Endodermal cell (in vitro differentiated cells): ENCODE measurements at regions not wholly inside any gene's neighbourhood (a gene's known extent, or its start where the extent isn't known, plus 50 kb on each side); places are given as distances from the start of the nearest gene placed in this dataset.
A peak's percentile ranks its signal among the peaks of the same experiment; 100 is the strongest.

Source experiments
- DNase-seq: peaks from one replicate; pipeline ENCODE4 v3.0.0-alpha.2; 2017
- H3K27ac ChIP-seq: 2 replicates; pipeline ENCODE4 v1.5.1; 2013; ENCODE audit warnings: mild to moderate bottlenecking, low read depth, low read length, moderate library complexity
- H3K27me3 ChIP-seq: 2 replicates; pipeline ENCODE4 v1.6.1; 2013; ENCODE audit warnings: mild to moderate bottlenecking, low read length, moderate library complexity; ENCODE audit not compliant: insufficient read depth, control insufficient read depth, poor library complexity, severe bottlenecking
- H3K36me3 ChIP-seq: 2 replicates; pipeline ENCODE4 v1.7.0; 2013; ENCODE audit warnings: mild to moderate bottlenecking, low read length, moderate library complexity; ENCODE audit not compliant: control insufficient read depth, insufficient read depth
- H3K4me1 ChIP-seq: one replicate; pipeline ENCODE4 v1.7.0; 2013; ENCODE audit warnings: low read length; ENCODE audit not compliant: control insufficient read depth, insufficient read depth
- H3K4me3 ChIP-seq: 2 replicates; pipeline ENCODE4 v1.5.1; 2013; ENCODE audit warnings: mild to moderate bottlenecking, low read length, moderate library complexity
- H3K9ac ChIP-seq: 2 replicates; pipeline ENCODE4 v1.6.1; 2013; ENCODE audit warnings: mild to moderate bottlenecking, low read length, moderate library complexity; ENCODE audit not compliant: poor library complexity, severe bottlenecking; ENCODE audit errors: extremely low read depth
- H3K9me3 ChIP-seq: 2 replicates; pipeline ENCODE4 v1.6.1; 2013; ENCODE audit warnings: mild to moderate bottlenecking, low read length, moderate library complexity; ENCODE audit not compliant: control insufficient read depth
- H3K27ac Mint-ChIP-seq: 2 replicates; pipeline ENCODE4 v1.8.0; 2020; ENCODE audit warnings: mixed read lengths
- H3K27me3 Mint-ChIP-seq: 2 replicates; pipeline ENCODE4 v1.8.0; 2021; ENCODE audit warnings: mild to moderate bottlenecking, mixed read lengths; ENCODE audit not compliant: insufficient read depth
- H3K36me3 Mint-ChIP-seq: 2 replicates; pipeline ENCODE4 v1.8.0; 2020; ENCODE audit warnings: low read depth, mixed read lengths
- H3K4me1 Mint-ChIP-seq: 2 replicates; pipeline ENCODE4 v1.8.0; 2020; ENCODE audit warnings: mixed read lengths
- H3K4me3 Mint-ChIP-seq: 2 replicates; pipeline ENCODE4 v1.8.0; 2020; ENCODE audit warnings: mild to moderate bottlenecking, moderate library complexity, mixed read lengths
- H3K9me3 Mint-ChIP-seq: 2 replicates; pipeline ENCODE4 v1.8.0; 2020; ENCODE audit warnings: mild to moderate bottlenecking, mixed read lengths
- WGBS, 2 experiments: methylation state at CpG; one replicate each; pipeline versions ENCODE4 v1.1.5 to v1.1.7; 2013; ENCODE audit warnings: missing lambda C conversion rate in 2 of 2, mixed read lengths in 1 of 2; ENCODE audit not compliant: insufficient coverage in 1 of 2, insufficient read length in 1 of 2; 5-methylcytosine and 5-hydroxymethylcytosine counted together
- TF ChIP-seq, protein P1 (sequence below): fragments of 200-600 bp; sonication (generic); conservative IDR thresholded peaks from 2 replicates; pipeline ENCODE4 v1.5.0; 2021; ENCODE audit warnings: antibody characterized with exemption, mild to moderate bottlenecking

DNA sequence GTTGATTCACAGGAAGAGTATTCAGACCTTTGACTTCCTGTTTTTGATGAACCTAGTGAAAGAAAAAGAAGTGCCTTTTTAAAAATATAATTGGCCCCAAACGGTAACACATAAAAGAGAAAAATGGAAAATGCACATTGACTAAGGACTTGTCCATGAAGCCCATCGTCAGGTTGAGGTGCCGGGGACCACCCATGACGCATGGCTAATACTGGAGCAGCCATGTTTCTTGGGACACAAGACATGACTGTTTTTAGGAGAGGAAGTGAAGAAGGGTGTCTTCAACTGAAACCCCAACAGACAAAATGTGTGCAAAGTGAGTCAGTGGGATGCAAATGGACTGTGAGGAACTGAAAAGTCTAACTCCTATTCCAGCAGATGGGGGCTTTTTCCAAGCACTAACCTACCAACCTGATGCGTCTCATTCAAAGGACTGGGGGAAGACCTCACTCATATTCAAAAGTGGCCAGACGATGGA, 459.4 kb downstream of the FOXO1 start:
- H3K27ac Mint-ChIP-seq, result no peak overlapping the region
- no peaks in the 10 kb centered on the region for H3K36me3 Mint-ChIP-seq
- peaks cover 13% of the 10 kb centered on the region for H3K27me3 Mint-ChIP-seq
- no peak overlapping the region for H3K4me3 Mint-ChIP-seq
- 97 to 99% methylated on average over 6 of the region's 6 CpGs for WGBS, 2 experiments
- no peak overlapping the region for H3K9ac ChIP-seq
- TF ChIP-seq, protein P1, sequence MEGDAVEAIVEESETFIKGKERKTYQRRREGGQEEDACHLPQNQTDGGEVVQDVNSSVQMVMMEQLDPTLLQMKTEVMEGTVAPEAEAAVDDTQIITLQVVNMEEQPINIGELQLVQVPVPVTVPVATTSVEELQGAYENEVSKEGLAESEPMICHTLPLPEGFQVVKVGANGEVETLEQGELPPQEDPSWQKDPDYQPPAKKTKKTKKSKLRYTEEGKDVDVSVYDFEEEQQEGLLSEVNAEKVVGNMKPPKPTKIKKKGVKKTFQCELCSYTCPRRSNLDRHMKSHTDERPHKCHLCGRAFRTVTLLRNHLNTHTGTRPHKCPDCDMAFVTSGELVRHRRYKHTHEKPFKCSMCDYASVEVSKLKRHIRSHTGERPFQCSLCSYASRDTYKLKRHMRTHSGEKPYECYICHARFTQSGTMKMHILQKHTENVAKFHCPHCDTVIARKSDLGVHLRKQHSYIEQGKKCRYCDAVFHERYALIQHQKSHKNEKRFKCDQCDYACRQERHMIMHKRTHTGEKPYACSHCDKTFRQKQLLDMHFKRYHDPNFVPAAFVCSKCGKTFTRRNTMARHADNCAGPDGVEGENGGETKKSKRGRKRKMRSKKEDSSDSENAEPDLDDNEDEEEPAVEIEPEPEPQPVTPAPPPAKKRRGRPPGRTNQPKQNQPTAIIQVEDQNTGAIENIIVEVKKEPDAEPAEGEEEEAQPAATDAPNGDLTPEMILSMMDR, result no peak
- no peak overlapping the region for H3K27ac ChIP-seq
- H3K4me1 Mint-ChIP-seq, result peaks cover 16% of the 10 kb centered on the region
- H3K9me3 ChIP-seq, result no peaks in the 10 kb centered on the region
- H3K36me3 ChIP-seq, result no peaks in the 10 kb centered on the region
- no peaks in the 10 kb centered on the region for H3K27me3 ChIP-seq
- peaks cover 3% of the 10 kb centered on the region for H3K4me1 ChIP-seq
- no peaks in the 10 kb centered on the region for H3K9me3 Mint-ChIP-seq
- H3K4me3 ChIP-seq, result no peak overlapping the region
- DNase-seq, result no peak

DNA sequence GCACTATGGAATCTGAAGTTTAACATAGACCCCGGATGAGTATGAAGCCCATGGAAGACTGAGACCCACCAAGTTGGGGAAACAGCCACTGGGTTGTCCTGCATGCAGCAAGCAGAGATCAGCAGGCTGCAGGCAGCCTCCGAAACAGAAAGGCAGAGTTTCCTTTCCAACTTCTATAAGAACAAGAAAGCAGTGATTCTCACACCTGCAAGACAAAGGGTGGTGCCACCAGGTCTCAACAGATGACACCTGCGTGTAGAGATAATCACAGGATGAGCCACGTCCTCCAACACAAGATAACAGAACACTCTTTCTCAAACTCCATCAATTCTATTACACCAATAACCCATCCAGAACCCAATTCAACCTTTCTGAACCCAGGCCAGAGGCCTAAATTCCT, 457.9 kb downstream of the FOXO1 start:
- 90 to 100% methylated on average over 1 to 4 of the region's 4 CpGs for WGBS, 2 experiments
- peaks cover 13% of the 10 kb centered on the region for H3K27me3 Mint-ChIP-seq
- no peaks in the 10 kb centered on the region for H3K9me3 Mint-ChIP-seq
- Histone ChIP-seq H3K9ac (no peak overlapping the region), H3K27ac (no peak overlapping the region), H3K4me3 (no peak overlapping the region), H3K36me3 (no peaks in the 10 kb centered on the region), H3K4me1 (peaks cover 3% of the 10 kb centered on the region), H3K27me3 (no peaks in the 10 kb centered on the region), H3K9me3 (no peaks in the 10 kb centered on the region)
- peaks cover 23% of the 10 kb centered on the region for H3K4me1 Mint-ChIP-seq
- no peak overlapping the region for H3K27ac Mint-ChIP-seq
- no peak overlapping the region for H3K4me3 Mint-ChIP-seq
- H3K36me3 Mint-ChIP-seq, result no peaks in the 10 kb centered on the region
- TF ChIP-seq, protein P1, result no peak
- no peak for DNase-seq

GRCh38 chr13:40210865-40211585, 455.4 kb downstream of the FOXO1 start:
- Mint-ChIP-seq H3K4me3 (no peak overlapping the region), H3K27me3 (peaks cover 13% of the 10 kb centered on the region), H3K4me1 (peaks cover 23% of the 10 kb centered on the region), H3K9me3 (no peaks in the 10 kb centered on the region), H3K27ac (no peak overlapping the region), H3K36me3 (no peaks in the 10 kb centered on the region)
- WGBS, 2 experiments, result 63 to 80% methylated on average over 1 to 4 of the region's 4 CpGs
- Histone ChIP-seq H3K27me3 (no peaks in the 10 kb centered on the region), H3K4me1 (peaks cover 3% of the 10 kb centered on the region), H3K9me3 (no peaks in the 10 kb centered on the region), H3K4me3 (no peak overlapping the region), H3K9ac (no peak overlapping the region), H3K27ac (no peak overlapping the region), H3K36me3 (no peaks in the 10 kb centered on the region)
- TF ChIP-seq, protein P1, result no peak
- peak; percentile 57 for DNase-seq
